C4-2B (cell line): ENCODE measurements at regions not wholly inside any gene's neighbourhood (a gene's known extent, or its start where the extent isn't known, plus 50 kb on each side); places are given as distances from the start of the nearest gene placed in this dataset.

Experiments
- ZFX ChIP-seq: fragments of 450-650 bp; IDR thresholded peaks from 2 replicates; pipeline ENCODE4 v1.6.1; 2017
- TF ChIP-seq, protein P1 (sequence below): fragments of 450-650 bp; conservative IDR thresholded peaks from 2 replicates; pipeline ENCODE4 v1.5.1; 2017; ENCODE audit warnings: mild to moderate bottlenecking

DNA sequence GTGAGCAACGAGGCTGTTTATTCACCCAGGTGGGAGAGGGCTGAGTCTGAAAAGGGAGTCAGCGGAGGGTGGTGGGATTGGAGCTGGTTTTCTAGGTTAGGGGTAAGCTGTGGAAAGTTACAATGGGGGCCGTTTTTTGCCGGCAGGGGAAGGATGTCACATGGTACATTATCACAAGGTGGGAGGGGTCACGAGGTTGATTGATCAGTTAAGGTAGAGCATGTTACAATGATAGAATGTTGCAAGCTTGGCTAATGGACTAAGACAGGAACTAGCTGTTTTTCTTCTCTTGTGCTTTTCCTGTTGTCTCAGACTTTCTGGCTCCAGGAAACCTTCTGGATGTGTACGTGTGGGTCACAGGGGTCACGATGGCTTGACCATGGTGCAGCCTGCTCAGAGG is 536.3 kb upstream of the HTR2C start:
- TF ChIP-seq, protein P1, sequence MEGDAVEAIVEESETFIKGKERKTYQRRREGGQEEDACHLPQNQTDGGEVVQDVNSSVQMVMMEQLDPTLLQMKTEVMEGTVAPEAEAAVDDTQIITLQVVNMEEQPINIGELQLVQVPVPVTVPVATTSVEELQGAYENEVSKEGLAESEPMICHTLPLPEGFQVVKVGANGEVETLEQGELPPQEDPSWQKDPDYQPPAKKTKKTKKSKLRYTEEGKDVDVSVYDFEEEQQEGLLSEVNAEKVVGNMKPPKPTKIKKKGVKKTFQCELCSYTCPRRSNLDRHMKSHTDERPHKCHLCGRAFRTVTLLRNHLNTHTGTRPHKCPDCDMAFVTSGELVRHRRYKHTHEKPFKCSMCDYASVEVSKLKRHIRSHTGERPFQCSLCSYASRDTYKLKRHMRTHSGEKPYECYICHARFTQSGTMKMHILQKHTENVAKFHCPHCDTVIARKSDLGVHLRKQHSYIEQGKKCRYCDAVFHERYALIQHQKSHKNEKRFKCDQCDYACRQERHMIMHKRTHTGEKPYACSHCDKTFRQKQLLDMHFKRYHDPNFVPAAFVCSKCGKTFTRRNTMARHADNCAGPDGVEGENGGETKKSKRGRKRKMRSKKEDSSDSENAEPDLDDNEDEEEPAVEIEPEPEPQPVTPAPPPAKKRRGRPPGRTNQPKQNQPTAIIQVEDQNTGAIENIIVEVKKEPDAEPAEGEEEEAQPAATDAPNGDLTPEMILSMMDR, result no peak
- no peak for TF ChIP-seq ZFX
